Caco-2 (cell line): ENCODE measurements at regions not wholly inside any gene's neighbourhood (a gene's known extent, or its start where the extent isn't known, plus 50 kb on each side); places are given as distances from the start of the nearest gene placed in this dataset.

Experiments used
- BruUV-seq: library from RNA; stranded (reverse); fragments of 400-500 nt; replicated peaks from 2 replicates; lab custom pipeline; 2021; lab: Mats Ljungman, UMichigan
- CTCF ChIA-PET: fragments of 300-600 bp; sonication (Branson Sonifier 250); formaldehyde crosslinking; loops from one replicate; lab custom pipeline; 2022; ENCODE audit warnings: antibody characterized with exemption; lab: Charles Lee
- POLR2A ChIA-PET: fragments of 300-600 bp; sonication (Branson Sonifier 250); formaldehyde crosslinking; loops from one replicate; lab custom pipeline; 2022; ENCODE audit warnings: antibody characterized with exemption; lab: Charles Lee
- DNase-seq, 2 experiments: peaks; one replicate each; pipeline versions ENCODE4 v3.0.0 to v3.0.0-alpha.2; 2020 to 2022
- H3K27me3 ChIP-seq: replicated peaks from 2 replicates; pipeline ENCODE4 v1.6.0; 2011; ENCODE audit warnings: low read length; ENCODE audit not compliant: control insufficient read depth, insufficient read depth
- H3K36me3 ChIP-seq: 2 replicates; pipeline ENCODE4 v1.5.1; 2011; ENCODE audit warnings: low read length; ENCODE audit not compliant: control insufficient read depth, insufficient read depth
- H3K4me1 ChIP-seq: fragments of 250-450 bp; sonication (Bioruptor Pico); 2 replicates; pipeline ENCODE4 v1.5.1; 2020; ENCODE audit warnings: mild to moderate bottlenecking
- H3K4me3 ChIP-seq: 2 replicates; pipeline ENCODE4 v1.5.1; 2011; ENCODE audit warnings: low read depth, mild to moderate bottlenecking, control low read depth, low read length
- H3K9me3 ChIP-seq: fragments of 250-450 bp; sonication (Bioruptor Pico); 2 replicates; pipeline ENCODE4 v1.5.1; 2020; ENCODE audit warnings: mild to moderate bottlenecking, moderate library complexity
- H3K27ac Mint-ChIP-seq: one replicate; pipeline ENCODE4 v1.8.0; 2022; ENCODE audit warnings: mixed read lengths; ENCODE audit not compliant: unreplicated experiment
- H3K27me3 Mint-ChIP-seq: one replicate; pipeline ENCODE4 v1.8.0; 2022; ENCODE audit warnings: mixed read lengths; ENCODE audit not compliant: insufficient read depth, unreplicated experiment
- H3K36me3 Mint-ChIP-seq: one replicate; pipeline ENCODE4 v1.8.0; 2022; ENCODE audit warnings: mild to moderate bottlenecking, mixed read lengths; ENCODE audit not compliant: insufficient read depth, unreplicated experiment
- H3K4me1 Mint-ChIP-seq: one replicate; pipeline ENCODE4 v1.8.0; 2022; ENCODE audit warnings: low read depth, mixed read lengths; ENCODE audit not compliant: unreplicated experiment
- H3K4me3 Mint-ChIP-seq: one replicate; pipeline ENCODE4 v1.8.0; 2022; ENCODE audit warnings: mild to moderate bottlenecking, moderate library complexity, mixed read lengths; ENCODE audit not compliant: unreplicated experiment
- H3K9me3 Mint-ChIP-seq: one replicate; pipeline ENCODE4 v1.8.0; 2022; ENCODE audit warnings: mixed read lengths; ENCODE audit not compliant: unreplicated experiment
- intact Hi-C: fragments of 100-400 bp; cut with micrococcal nuclease; formaldehyde crosslinking; loops from one replicate; pipeline ENCODE4 v1.10.0; 2022; ENCODE audit not compliant: unreplicated experiment
- TF ChIP-seq, protein P1 (sequence below), 2 experiments: fragments of 200-600 bp in 1 of 2; IDR thresholded peaks; 1 replicate in 1 of 2; 2 replicates in 1 of 2; pipeline versions ENCODE4 v1.5.1 to v1.8.0; 2011 to 2022; ENCODE audit warnings: antibody characterized with exemption in 1 of 2, control low read depth in 1 of 2, inconsistent platforms in 1 of 2, low read depth in 1 of 2, low read length in 1 of 2, mild to moderate bottlenecking in 1 of 2, moderate library complexity in 1 of 2; ENCODE audit not compliant: insufficient read depth in 1 of 2, severe bottlenecking in 1 of 2, unreplicated experiment in 1 of 2

DNA sequence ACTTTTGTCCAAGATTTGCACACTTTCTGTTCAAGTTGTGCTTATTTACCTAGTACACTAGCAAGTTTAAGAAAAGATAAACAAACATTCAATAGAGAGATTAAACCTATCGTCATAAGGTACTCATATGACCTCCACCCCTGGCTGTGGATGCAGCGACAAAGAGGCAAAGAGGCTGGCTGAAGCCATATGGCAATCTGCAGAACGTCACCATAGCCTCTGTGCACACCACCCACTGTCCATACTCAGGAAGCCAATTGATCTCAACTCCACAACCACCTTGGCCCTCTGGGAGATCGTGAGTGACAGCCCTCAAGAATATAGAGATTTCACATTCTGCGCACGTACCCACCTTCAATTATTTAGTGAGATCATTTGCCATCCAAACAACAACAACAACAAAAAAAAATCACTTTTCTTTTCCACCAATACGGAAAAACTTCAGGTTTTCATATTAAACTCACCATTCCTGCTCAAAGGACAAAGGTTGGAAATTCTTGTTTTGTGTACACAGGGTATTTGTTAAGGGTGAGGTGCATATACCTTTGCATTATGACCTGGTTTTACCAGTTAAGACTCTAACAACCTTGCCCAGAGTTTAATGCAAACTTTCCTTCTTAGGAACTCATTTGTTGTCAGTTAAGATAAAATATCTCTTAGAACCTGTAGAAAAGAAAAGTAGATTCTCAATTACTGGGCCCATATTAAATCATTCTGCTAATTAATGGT lies 243.0 kb upstream of the FSTL5 start:
- H3K27ac Mint-ChIP-seq = peak overlapping the region; percentile 48
- POLR2A ChIA-PET = no interaction called here

GRCh38 chr4:162403932-162404331 lies 240.1 kb upstream of the FSTL5 start:
- CTCF ChIA-PET = no interaction called here
- BruUV-seq = no TSS peak

More for the DNA sequence above, 243.0 kb upstream of the FSTL5 start:
- DNase-seq = peak; percentile 25 to 33
- Mint-ChIP-seq H3K27me3 (no peaks in the 10 kb centered on the region), H3K4me1 (peaks cover 13% of the 10 kb centered on the region), H3K36me3 (no peaks in the 10 kb centered on the region), H3K4me3 (peak overlapping the region; percentile 36), H3K9me3 (no peaks in the 10 kb centered on the region)
- H3K9me3 ChIP-seq = no peaks in the 10 kb centered on the region
- BruUV-seq = no TSS peak
- CTCF ChIA-PET = no interaction called here
- H3K4me1 ChIP-seq = peaks cover 21% of the 10 kb centered on the region
- H3K4me3 ChIP-seq = no peak overlapping the region
- TF ChIP-seq, protein P1, sequence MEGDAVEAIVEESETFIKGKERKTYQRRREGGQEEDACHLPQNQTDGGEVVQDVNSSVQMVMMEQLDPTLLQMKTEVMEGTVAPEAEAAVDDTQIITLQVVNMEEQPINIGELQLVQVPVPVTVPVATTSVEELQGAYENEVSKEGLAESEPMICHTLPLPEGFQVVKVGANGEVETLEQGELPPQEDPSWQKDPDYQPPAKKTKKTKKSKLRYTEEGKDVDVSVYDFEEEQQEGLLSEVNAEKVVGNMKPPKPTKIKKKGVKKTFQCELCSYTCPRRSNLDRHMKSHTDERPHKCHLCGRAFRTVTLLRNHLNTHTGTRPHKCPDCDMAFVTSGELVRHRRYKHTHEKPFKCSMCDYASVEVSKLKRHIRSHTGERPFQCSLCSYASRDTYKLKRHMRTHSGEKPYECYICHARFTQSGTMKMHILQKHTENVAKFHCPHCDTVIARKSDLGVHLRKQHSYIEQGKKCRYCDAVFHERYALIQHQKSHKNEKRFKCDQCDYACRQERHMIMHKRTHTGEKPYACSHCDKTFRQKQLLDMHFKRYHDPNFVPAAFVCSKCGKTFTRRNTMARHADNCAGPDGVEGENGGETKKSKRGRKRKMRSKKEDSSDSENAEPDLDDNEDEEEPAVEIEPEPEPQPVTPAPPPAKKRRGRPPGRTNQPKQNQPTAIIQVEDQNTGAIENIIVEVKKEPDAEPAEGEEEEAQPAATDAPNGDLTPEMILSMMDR (IDR thresholded peaks at IDR 0.05; ENCODE audit: insufficient read depth in 1 of 2, low read depth in 1 of 2, low read length in 1 of 2, severe bottlenecking in 1 of 2, unreplicated experiment in 1 of 2) = no peak
- no peaks in the 10 kb centered on the region for H3K36me3 ChIP-seq
- intact Hi-C loops = loop anchor here (2.0 kb wide), 1 partner anchor 16 kb away; no protein-coding TSS in a partner anchor
- H3K27me3 ChIP-seq = no peaks in the 10 kb centered on the region

DNA sequence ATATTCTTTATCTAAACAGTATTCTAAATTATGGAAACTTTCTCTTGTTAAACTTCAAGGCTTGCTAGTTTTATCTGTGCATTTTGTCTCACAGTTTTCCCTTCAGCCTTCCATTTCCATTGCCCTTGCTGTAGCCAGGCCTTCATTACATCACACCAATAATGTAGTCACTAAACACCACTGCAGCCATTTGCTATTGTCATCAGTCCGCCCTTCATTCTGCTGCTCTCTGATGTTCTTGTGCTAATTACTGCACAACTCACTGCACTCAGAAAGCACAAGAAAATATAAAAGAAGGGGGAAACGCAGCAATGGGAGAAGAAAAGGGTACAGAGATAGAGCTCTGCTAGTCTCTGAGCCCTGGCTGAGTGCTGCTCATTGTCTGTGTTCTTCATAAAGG lies 239.6 kb upstream of the FSTL5 start:
- peaks cover 13% of the 10 kb centered on the region for H3K4me1 Mint-ChIP-seq
- TF ChIP-seq, protein P1 (IDR thresholded peaks at IDR 0.05; ENCODE audit: insufficient read depth in 1 of 2, low read depth in 1 of 2, low read length in 1 of 2, severe bottlenecking in 1 of 2, unreplicated experiment in 1 of 2) = no peak
- BruUV-seq = no TSS peak
- ChIA-PET CTCF (no interaction called here), POLR2A (no interaction called here)
- DNase-seq = no peak
- intact Hi-C loops = no loop called here
- no peak overlapping the region for H3K27ac Mint-ChIP-seq
- no peak overlapping the region for H3K4me3 Mint-ChIP-seq
- H3K27me3 Mint-ChIP-seq = no peaks in the 10 kb centered on the region
- no peaks in the 10 kb centered on the region for H3K9me3 Mint-ChIP-seq
- H3K4me3 ChIP-seq = no peak overlapping the region
- H3K36me3 Mint-ChIP-seq = no peaks in the 10 kb centered on the region
- H3K36me3 ChIP-seq = no peaks in the 10 kb centered on the region
- peaks cover 21% of the 10 kb centered on the region for H3K4me1 ChIP-seq
- H3K27me3 ChIP-seq = no peaks in the 10 kb centered on the region
- H3K9me3 ChIP-seq = no peaks in the 10 kb centered on the region

More at GRCh38 chr4:162403932-162404331, 240.1 kb upstream of the FSTL5 start:
- Mint-ChIP-seq H3K27ac (no peak overlapping the region), H3K4me3 (no peak overlapping the region), H3K27me3 (no peaks in the 10 kb centered on the region), H3K4me1 (peaks cover 13% of the 10 kb centered on the region), H3K9me3 (no peaks in the 10 kb centered on the region), H3K36me3 (no peaks in the 10 kb centered on the region)
- intact Hi-C loops = no loop called here
- no peaks in the 10 kb centered on the region for H3K27me3 ChIP-seq
- TF ChIP-seq, protein P1 (IDR thresholded peaks at IDR 0.05; ENCODE audit: insufficient read depth in 1 of 2, low read depth in 1 of 2, low read length in 1 of 2, severe bottlenecking in 1 of 2, unreplicated experiment in 1 of 2) = no peak
- POLR2A ChIA-PET = no interaction called here
- no peaks in the 10 kb centered on the region for H3K36me3 ChIP-seq
- no peak for DNase-seq
- no peak overlapping the region for H3K4me3 ChIP-seq
- peaks cover 21% of the 10 kb centered on the region for H3K4me1 ChIP-seq
- no peaks in the 10 kb centered on the region for H3K9me3 ChIP-seq
